ENCODE measurements at regions not wholly inside any gene's neighbourhood (a gene's known extent, or its start where the extent isn't known, plus 50 kb on each side); places are given as distances from the start of the nearest gene placed in this dataset.

- TF ChIP-seq MGA (IDR thresholded peaks at IDR 0.05) (no peak), NR2C2 (CRISPR knock-in tag; IDR thresholded peaks at IDR 0.05) (no peak), NR2C2 (tag; IDR thresholded peaks at IDR 0.05) (no peak), PCBP2 (IDR thresholded peaks at IDR 0.05; ENCODE audit: low read depth, low read length, poor library complexity, severe bottlenecking) (no peak)
- TF ChIP-seq, protein P1, sequence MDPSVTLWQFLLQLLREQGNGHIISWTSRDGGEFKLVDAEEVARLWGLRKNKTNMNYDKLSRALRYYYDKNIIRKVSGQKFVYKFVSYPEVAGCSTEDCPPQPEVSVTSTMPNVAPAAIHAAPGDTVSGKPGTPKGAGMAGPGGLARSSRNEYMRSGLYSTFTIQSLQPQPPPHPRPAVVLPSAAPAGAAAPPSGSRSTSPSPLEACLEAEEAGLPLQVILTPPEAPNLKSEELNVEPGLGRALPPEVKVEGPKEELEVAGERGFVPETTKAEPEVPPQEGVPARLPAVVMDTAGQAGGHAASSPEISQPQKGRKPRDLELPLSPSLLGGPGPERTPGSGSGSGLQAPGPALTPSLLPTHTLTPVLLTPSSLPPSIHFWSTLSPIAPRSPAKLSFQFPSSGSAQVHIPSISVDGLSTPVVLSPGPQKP (CRISPR knock-in tag; IDR thresholded peaks at IDR 0.05) = no peak
Observed at GRCh38 chr9:81082221-81082620, 607.1 kb downstream of the TLE1 start (continued).
